HepG2 (cell line): ENCODE measurements at regions not wholly inside any gene's neighbourhood (a gene's known extent, or its start where the extent isn't known, plus 50 kb on each side); places are given as distances from the start of the nearest gene placed in this dataset.

Experiments used
- ATAC-seq: fragments of 200-7000 bp; cut with Tn5 transposase; 3 replicates; pipeline ENCODE4 v1.9.1; 2020; ENCODE audit warnings: mild to moderate bottlenecking, moderate library complexity
- BruUV-seq: library from RNA; stranded (reverse); fragments of 400-500 nt; replicated peaks from 2 replicates; lab custom pipeline; 2021; lab: Mats Ljungman, UMichigan
- CTCF ChIA-PET: fragments of 300-600 bp; formaldehyde crosslinking; extraction: SDS; loops from one replicate; lab custom pipeline; 2021; ENCODE audit warnings: low total read pairs, inconsistent platforms, low intra/inter-chr PET ratio; lab: Yijun Ruan, JAX
- POLR2A ChIA-PET: fragments of 350-600 bp; sonication (Branson Sonifier 250); formaldehyde crosslinking; loops from one replicate; lab custom pipeline; 2020; ENCODE audit warnings: antibody characterized with exemption, inconsistent platforms; lab: Yijun Ruan, JAX
- DNase-seq: peaks from one replicate; pipeline ENCODE4 v3.0.0-alpha.2; 2015; ENCODE audit warnings: low spot score
- FAIRE-seq: peaks from 3 replicates; lab custom pipeline; 2011; peaks lifted over from hg19 to GRCh38; lab: Jason Lieb, UNC
- H2AFZ ChIP-seq: one replicate; pipeline ENCODE4 v1.6.1; 2011; ENCODE audit warnings: low read length, inconsistent platforms
- H3K27ac ChIP-seq: fragments of 300-600 bp; 3 replicates; pipeline ENCODE4 v1.8.0; 2011; ENCODE audit warnings: mixed run types, mild to moderate bottlenecking, mixed read lengths, low read length, inconsistent platforms; ENCODE audit not compliant: insufficient read depth; ENCODE audit errors: extremely low read length
- H3K27me3 ChIP-seq, 2 experiments: fragments of 200-600 bp in 1 of 2; 2 replicates in 1 of 2; 3 replicates in 1 of 2; pipeline versions ENCODE4 v1.6.0 to v1.8.0; 2011; ENCODE audit warnings: low read length in 2 of 2, mild to moderate bottlenecking in 2 of 2, moderate library complexity in 2 of 2, inconsistent platforms in 1 of 2; ENCODE audit not compliant: insufficient read depth in 2 of 2, control insufficient read depth in 1 of 2
- H3K36me3 ChIP-seq, 2 experiments: fragments of 200-600 bp in 1 of 2; replicated peaks in 1 of 2; 2 replicates in 1 of 2; 3 replicates in 1 of 2; pipeline versions ENCODE4 v1.5.1 to v1.8.0; 2011; ENCODE audit warnings: low read length in 2 of 2, inconsistent platforms in 1 of 2; ENCODE audit not compliant: insufficient read depth in 2 of 2, control insufficient read depth in 1 of 2
- H3K4me1 ChIP-seq: 2 replicates; pipeline ENCODE4 v1.5.1; 2012; ENCODE audit warnings: low read length, inconsistent platforms; ENCODE audit not compliant: insufficient read depth
- H3K4me2 ChIP-seq: 2 replicates; pipeline ENCODE4 v1.6.0; 2011; ENCODE audit warnings: low read depth, low read length, inconsistent platforms
- H3K4me3 ChIP-seq, 3 experiments: fragments of 200-600 bp in 1 of 3; sonication (generic), shearing (Covaris generic) in 1 of 3; replicated peaks in 1 of 3; 2 replicates each; pipeline ENCODE4 v1.5.1; 2011 to 2016; ENCODE audit warnings: low read length in 3 of 3, inconsistent platforms in 2 of 3, low read depth in 2 of 3, mild to moderate bottlenecking in 2 of 3, control low read depth in 1 of 3, mixed read lengths in 1 of 3; ENCODE audit not compliant: insufficient read depth in 1 of 3
- H3K79me2 ChIP-seq: one replicate; pipeline ENCODE4 v1.6.1; 2011; ENCODE audit warnings: low read length, inconsistent platforms; ENCODE audit not compliant: insufficient read depth
- H3K9ac ChIP-seq: 2 replicates; pipeline ENCODE4 v1.6.0; 2011; ENCODE audit warnings: mild to moderate bottlenecking, low read depth, low read length, inconsistent platforms; ENCODE audit not compliant: insufficient read depth
- H3K9me3 ChIP-seq: 2 replicates; pipeline ENCODE4 v1.5.1; 2012; ENCODE audit warnings: mild to moderate bottlenecking, low read length
- H4K20me1 ChIP-seq: 2 replicates; pipeline ENCODE4 v1.6.0; 2011; ENCODE audit warnings: inconsistent platforms, mild to moderate bottlenecking, low read length, moderate library complexity; ENCODE audit not compliant: insufficient read depth
- ATF7 ChIP-seq, 2 experiments: fragments of 450-650 bp in 1 of 2; sonication (generic) in 1 of 2; formaldehyde crosslinking in 1 of 2; IDR thresholded peaks; 2 replicates each; pipeline versions ENCODE4 v1.4.0 to v1.6.1; 2016 to 2020; ENCODE audit warnings: antibody characterized with exemption in 1 of 2, mild to moderate bottlenecking in 1 of 2, missing genetic modification reagents in 1 of 2
- KDM2A ChIP-seq: sonication (generic); formaldehyde crosslinking; IDR thresholded peaks from 2 replicates; pipeline ENCODE4 v1.4.0; 2020; ENCODE audit warnings: low read depth, missing genetic modification reagents, borderline replicate concordance
- NR3C1 ChIP-seq: sonication (generic); formaldehyde crosslinking; IDR thresholded peaks from 2 replicates; pipeline ENCODE4 v1.4.0; 2020; ENCODE audit warnings: missing genetic modification reagents
- PBX3 ChIP-seq: sonication (generic); formaldehyde crosslinking; IDR thresholded peaks from 2 replicates; pipeline ENCODE4 v1.8.1; 2023; ENCODE audit warnings: missing genetic modification reagents, inconsistent platforms, borderline replicate concordance
- PHB2 ChIP-seq: fragments of 450-650 bp; IDR thresholded peaks from 2 replicates; pipeline ENCODE4 v1.6.1; 2018; ENCODE audit not compliant: partially characterized antibody
- PHF8 ChIP-seq: sonication (generic); formaldehyde crosslinking; IDR thresholded peaks from 2 replicates; pipeline ENCODE4 v1.5.0; 2020; ENCODE audit warnings: missing genetic modification reagents
- PLSCR1 ChIP-seq: sonication (generic); formaldehyde crosslinking; IDR thresholded peaks from 2 replicates; pipeline ENCODE4 v1.5.0; 2020; ENCODE audit warnings: missing genetic modification reagents, mild to moderate bottlenecking, borderline replicate concordance
- RFX5 ChIP-seq: IDR thresholded peaks from 2 replicates; pipeline ENCODE4 v1.6.1; 2011; ENCODE audit warnings: low read depth, low read length, improper control_type of control experiment
- TBL1XR1 ChIP-seq: fragments of 150-350 bp; IDR thresholded peaks from 2 replicates; pipeline ENCODE4 v1.6.1; 2014; ENCODE audit warnings: borderline replicate concordance, low read length; ENCODE audit not compliant: partially characterized antibody
- U2AF1 ChIP-seq: fragments of 200-400 bp; formaldehyde crosslinking; optimal IDR thresholded peaks from 2 replicates; pipeline ENCODE3; 2017; ENCODE audit warnings: mild to moderate bottlenecking, low read depth, low read length
- ZFX ChIP-seq: sonication (generic); formaldehyde crosslinking; IDR thresholded peaks from 2 replicates; pipeline ENCODE4 v1.4.0; 2020; ENCODE audit warnings: mild to moderate bottlenecking, low read depth, missing genetic modification reagents, moderate library complexity
- ZNF3 ChIP-seq: IDR thresholded peaks from 2 replicates; pipeline ENCODE4 v1.7.0; 2017; ENCODE audit warnings: inconsistent platforms
- ZNF75D ChIP-seq: sonication (generic); formaldehyde crosslinking; IDR thresholded peaks from 2 replicates; pipeline ENCODE4 v1.8.1; 2023; ENCODE audit warnings: missing genetic modification reagents, mild to moderate bottlenecking, borderline replicate concordance
- WGBS: methylation state at CpG from one replicate; pipeline ENCODE4 v1.1.6; 2017; ENCODE audit warnings: low lambda C conversion rate; 5-methylcytosine and 5-hydroxymethylcytosine counted together
- in situ Hi-C: cut with HindIII; loops from 2 replicates; pipeline ENCODE4 v1.10.0; 2017; ENCODE audit warnings: low pct_unique_long_range_greater_than_20kb; ENCODE audit not compliant: extremely low pct_ligation_motif_present
- intact Hi-C: fragments of 100-400 bp; cut with micrococcal nuclease; formaldehyde crosslinking; loops from one replicate; pipeline ENCODE4 v1.10.0; 2022; ENCODE audit not compliant: unreplicated experiment
- TF ChIP-seq, protein P1 (sequence below): sonication (generic); formaldehyde crosslinking; IDR thresholded peaks from 2 replicates; pipeline ENCODE4 v1.5.1; 2020; ENCODE audit warnings: missing genetic modification reagents, mild to moderate bottlenecking, borderline replicate concordance

DNA sequence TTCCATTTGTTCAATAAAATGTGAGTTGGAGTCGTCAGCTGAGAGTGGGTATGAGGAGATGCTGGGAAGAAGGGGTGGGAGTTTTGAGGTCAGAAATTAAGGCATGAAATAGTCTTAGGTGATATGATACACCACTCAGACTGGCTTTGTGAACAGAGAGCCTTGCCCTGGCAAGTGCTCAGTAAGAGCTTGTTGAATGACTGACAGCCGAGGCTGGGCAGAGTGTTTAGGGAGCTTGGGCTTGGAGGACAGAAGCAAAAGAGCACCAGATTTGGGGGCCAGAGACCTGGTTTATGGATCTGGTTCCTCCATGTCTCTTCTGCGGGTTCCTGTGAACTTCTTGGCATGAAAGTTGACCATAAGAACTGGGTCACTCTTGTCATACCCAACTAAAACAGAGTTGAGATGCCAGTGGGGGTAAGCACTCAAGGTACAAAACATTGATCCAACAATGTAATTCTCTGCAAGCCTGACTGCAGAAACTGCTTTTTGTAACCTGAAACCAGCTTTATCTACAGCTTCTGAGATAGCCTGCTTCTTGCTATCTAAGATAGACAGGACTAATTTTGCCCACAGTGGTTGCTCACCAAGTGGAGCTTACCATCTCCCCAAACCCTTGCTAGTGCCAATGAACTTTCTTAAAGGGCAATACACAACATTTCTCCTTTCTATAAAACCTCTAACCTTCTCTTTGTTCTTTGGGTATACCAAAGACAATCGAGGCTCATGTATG is 126.4 kb downstream of the TENT5C start:
- H3K4me1 ChIP-seq: 0 out of 2 replicates have a peak, but pooled peaks cover 5% of the 10 kb centered on the region
- no peaks in the 10 kb centered on the region; the same call in 1 of the 2 replicates for H3K9me3 ChIP-seq
- in situ Hi-C loops: loop anchor here (10.0 kb wide), 1 partner anchor 197 kb away; no protein-coding TSS in a partner anchor
- H2AFZ ChIP-seq: no peak overlapping the region
- no peaks in the 10 kb centered on the region for H3K36me3 ChIP-seq
- no peak for ATAC-seq
- H3K79me2 ChIP-seq: no peaks in the 10 kb centered on the region
- H3K9ac ChIP-seq: no peak overlapping the region
- no TSS peak for BruUV-seq
- no peak for FAIRE-seq
- 20% methylated on average over 4 of the region's 4 CpGs for WGBS
- CTCF ChIA-PET: no interaction called here
- no peak overlapping the region for H3K27ac ChIP-seq
- no peaks in the 10 kb centered on the region for H4K20me1 ChIP-seq
- H3K4me2 ChIP-seq: no peak overlapping the region
- TF ChIP-seq ZNF75D (no peak), PHB2 (no peak), PLSCR1 (CRISPR knock-in tag) (no peak), PBX3 (no peak), ATF7 (IDR thresholded peaks at IDR 0.05) (no peak), ATF7 (CRISPR knock-in tag; IDR thresholded peaks at IDR 0.05) (no peak), RFX5 (no peak), ZFX (CRISPR knock-in tag) (no peak), PHF8 (CRISPR knock-in tag) (no peak), NR3C1 (CRISPR knock-in tag) (no peak), KDM2A (no peak), ZNF3 (no peak), TBL1XR1 (no peak), U2AF1 (no peak)
- TF ChIP-seq, protein P1, sequence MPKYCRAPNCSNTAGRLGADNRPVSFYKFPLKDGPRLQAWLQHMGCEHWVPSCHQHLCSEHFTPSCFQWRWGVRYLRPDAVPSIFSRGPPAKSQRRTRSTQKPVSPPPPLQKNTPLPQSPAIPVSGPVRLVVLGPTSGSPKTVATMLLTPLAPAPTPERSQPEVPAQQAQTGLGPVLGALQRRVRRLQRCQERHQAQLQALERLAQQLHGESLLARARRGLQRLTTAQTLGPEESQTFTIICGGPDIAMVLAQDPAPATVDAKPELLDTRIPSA (CRISPR knock-in tag): no peak
- TF ChIP-seq, all 625 proteins: peak for 0
- intact Hi-C loops: no loop called here
- POLR2A ChIA-PET: no interaction called here
- no peak for DNase-seq
- H3K4me3 ChIP-seq: no peak overlapping the region
- H3K27me3 ChIP-seq: no peaks in the 10 kb centered on the region
